A673 (cell line): ENCODE measurements at regions not wholly inside any gene's neighbourhood (a gene's known extent, or its start where the extent isn't known, plus 50 kb on each side); places are given as distances from the start of the nearest gene placed in this dataset.

Experiments
- EZH2 ChIP-seq: fragments of 200-600 bp; sonication (generic); IDR thresholded peaks from 2 replicates; pipeline ENCODE4 v1.6.1; 2017; ENCODE audit warnings: borderline replicate concordance, low read depth, mild to moderate bottlenecking, mixed read lengths, antibody characterized with exemption, low read length; ENCODE audit not compliant: poor library complexity, severe bottlenecking
- TF ChIP-seq, protein P1 (sequence below): fragments of 300-800, 200-600 bp; sonication (generic); conservative IDR thresholded peaks from 2 replicates; pipeline ENCODE4 v1.5.1; 2017; ENCODE audit warnings: low read depth, mild to moderate bottlenecking, antibody characterized with exemption, low read length, moderate library complexity, mixed read lengths

GRCh38 chr2:57880967-57881366 is 165.6 kb upstream of the VRK2 start:
- TF ChIP-seq, protein P1, sequence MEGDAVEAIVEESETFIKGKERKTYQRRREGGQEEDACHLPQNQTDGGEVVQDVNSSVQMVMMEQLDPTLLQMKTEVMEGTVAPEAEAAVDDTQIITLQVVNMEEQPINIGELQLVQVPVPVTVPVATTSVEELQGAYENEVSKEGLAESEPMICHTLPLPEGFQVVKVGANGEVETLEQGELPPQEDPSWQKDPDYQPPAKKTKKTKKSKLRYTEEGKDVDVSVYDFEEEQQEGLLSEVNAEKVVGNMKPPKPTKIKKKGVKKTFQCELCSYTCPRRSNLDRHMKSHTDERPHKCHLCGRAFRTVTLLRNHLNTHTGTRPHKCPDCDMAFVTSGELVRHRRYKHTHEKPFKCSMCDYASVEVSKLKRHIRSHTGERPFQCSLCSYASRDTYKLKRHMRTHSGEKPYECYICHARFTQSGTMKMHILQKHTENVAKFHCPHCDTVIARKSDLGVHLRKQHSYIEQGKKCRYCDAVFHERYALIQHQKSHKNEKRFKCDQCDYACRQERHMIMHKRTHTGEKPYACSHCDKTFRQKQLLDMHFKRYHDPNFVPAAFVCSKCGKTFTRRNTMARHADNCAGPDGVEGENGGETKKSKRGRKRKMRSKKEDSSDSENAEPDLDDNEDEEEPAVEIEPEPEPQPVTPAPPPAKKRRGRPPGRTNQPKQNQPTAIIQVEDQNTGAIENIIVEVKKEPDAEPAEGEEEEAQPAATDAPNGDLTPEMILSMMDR, result no peak
- no peak for TF ChIP-seq EZH2
